Left ventricle myocardium inferior (tissue), 1 donor: ENCODE measurements at regions not wholly inside any gene's neighbourhood (a gene's known extent, or its start where the extent isn't known, plus 50 kb on each side); places are given as distances from the start of the nearest gene placed in this dataset.

ENCODE experiments used
- DNase-seq: peaks from one replicate; pipeline ENCODE4 v3.0.0-alpha.2; 2020
- H3K27ac ChIP-seq: fragments of 200-600 bp; replicated peaks from 2 replicates; pipeline ENCODE4 v1.8.0; 2021
- H3K27me3 ChIP-seq: fragments of 200-600 bp; 2 replicates; pipeline ENCODE4 v1.8.0; 2021; ENCODE audit warnings: low read depth
- H3K36me3 ChIP-seq: fragments of 200-600 bp; 2 replicates; pipeline ENCODE4 v1.8.0; 2021
- H3K4me1 ChIP-seq: fragments of 200-600 bp; 2 replicates; pipeline ENCODE4 v1.8.0; 2021
- H3K4me3 ChIP-seq: fragments of 200-600 bp; 2 replicates; pipeline ENCODE4 v1.8.0; 2021; ENCODE audit warnings: mild to moderate bottlenecking, moderate library complexity
- H3K9me3 ChIP-seq: fragments of 200-600 bp; replicated peaks from 2 replicates; pipeline ENCODE4 v1.8.0; 2021
- CTCF ChIP-seq: fragments of 200-600 bp; IDR thresholded peaks from 2 replicates; pipeline ENCODE4 v1.8.0; 2021; ENCODE audit warnings: antibody characterized with exemption, mild to moderate bottlenecking, borderline replicate concordance
- intact Hi-C: fragments of 100-400 bp; cut with micrococcal nuclease; formaldehyde crosslinking; loops from one replicate; pipeline ENCODE4 v1.11.0; 2022
- donor health status: DM: no; HTN: yes; CAD: no; lungs with severe emphysema.

GRCh38 chr14:96744262-96744661 lies 52.9 kb upstream of the VRK1 start:
- peaks cover 100% of the 10 kb centered on the region for H3K27me3 ChIP-seq
- no peak overlapping the region for H3K4me3 ChIP-seq
- intact Hi-C loops, result no loop called here
- H3K4me1 ChIP-seq, result peaks cover 8% of the 10 kb centered on the region
- H3K36me3 ChIP-seq, result no peaks in the 10 kb centered on the region
- H3K9me3 ChIP-seq, result no peaks in the 10 kb centered on the region
- no peak for DNase-seq
- no peak for TF ChIP-seq CTCF
- no peak overlapping the region for H3K27ac ChIP-seq

- H3K36me3 ChIP-seq, result no peaks in the 10 kb centered on the region
- TF ChIP-seq CTCF, result no peak
- no peaks in the 10 kb centered on the region for H3K9me3 ChIP-seq
- H3K4me1 ChIP-seq, result peaks cover 8% of the 10 kb centered on the region
- intact Hi-C loops, result no loop called here
- H3K27me3 ChIP-seq, result peaks cover 100% of the 10 kb centered on the region
- H3K4me3 ChIP-seq, result no peak overlapping the region
- no peak for DNase-seq
- H3K27ac ChIP-seq, result no peak overlapping the region
Observed at GRCh38 chr14:96745500-96746051, 51.6 kb upstream of the VRK1 start.

GRCh38 chr14:96746101-96746500 lies 51.1 kb upstream of the VRK1 start:
- intact Hi-C loops, result no loop called here
- Histone ChIP-seq H3K9me3 (no peaks in the 10 kb centered on the region), H3K27me3 (peaks cover 100% of the 10 kb centered on the region), H3K27ac (no peak overlapping the region), H3K4me1 (peaks cover 7% of the 10 kb centered on the region), H3K4me3 (no peak overlapping the region), H3K36me3 (no peaks in the 10 kb centered on the region)
- TF ChIP-seq CTCF, result no peak
- DNase-seq, result no peak

- Histone ChIP-seq H3K36me3 (no peaks in the 10 kb centered on the region), H3K4me3 (no peak overlapping the region), H3K27ac (no peak overlapping the region), H3K27me3 (peaks cover 93% of the 10 kb centered on the region), H3K9me3 (no peaks in the 10 kb centered on the region), H3K4me1 (no peaks in the 10 kb centered on the region)
- intact Hi-C loops, result no loop called here
- no peak for TF ChIP-seq CTCF
- DNase-seq, result no peak
Observed at GRCh38 chr14:96747006-96747405, 50.2 kb upstream of the VRK1 start.
